Smooth muscle cell (in vitro differentiated cells): ENCODE measurements at regions not wholly inside any gene's neighbourhood (a gene's known extent, or its start where the extent isn't known, plus 50 kb on each side); places are given as distances from the start of the nearest gene placed in this dataset.
"Not testable (repeated sequence)": the region's sequence is repeated elsewhere in the genome, so short reads cannot be mapped to it uniquely, and the experiment has no call there.

Experiments used
- DNase-seq: peaks from one replicate; lab custom pipeline; 2025; ENCODE audit not compliant: unreplicated experiment; lab: John Stamatoyannopoulos, UW
- H2AFZ ChIP-seq: fragments of 200-600 bp; sonication (generic); 2 replicates; pipeline ENCODE4 v1.6.0; 2016; ENCODE audit warnings: antibody characterized with exemption, low read depth, mild to moderate bottlenecking
- H3F3A ChIP-seq: fragments of 200-600 bp; sonication (generic); 2 replicates; pipeline ENCODE4 v1.6.0; 2017; ENCODE audit warnings: antibody characterized with exemption, low read depth
- H3K27ac ChIP-seq: fragments of 200-600 bp; sonication (generic); 2 replicates; pipeline ENCODE4 v1.5.1; 2016; ENCODE audit warnings: low read depth, mild to moderate bottlenecking
- H3K27me3 ChIP-seq: fragments of 200-600 bp; sonication (generic); 2 replicates; pipeline ENCODE4 v1.6.1; 2016; ENCODE audit warnings: low read depth, mild to moderate bottlenecking
- H3K36me3 ChIP-seq: fragments of 200-600 bp; sonication (generic); 2 replicates; pipeline ENCODE4 v1.5.1; 2016; ENCODE audit warnings: low read depth
- H3K4me1 ChIP-seq: fragments of 200-600 bp; sonication (generic); 2 replicates; pipeline ENCODE4 v1.5.1; 2016; ENCODE audit warnings: low read depth
- H3K4me2 ChIP-seq: fragments of 200-600 bp; sonication (generic); 2 replicates; pipeline ENCODE4 v1.6.0; 2016; ENCODE audit warnings: mild to moderate bottlenecking
- H3K4me3 ChIP-seq: fragments of 200-600 bp; sonication (generic); 2 replicates; pipeline ENCODE4 v1.5.1; 2016; ENCODE audit warnings: mild to moderate bottlenecking
- H3K79me2 ChIP-seq: fragments of 200-600 bp; sonication (generic); 2 replicates; pipeline ENCODE4 v1.6.0; 2016; ENCODE audit warnings: low read depth, mild to moderate bottlenecking
- H3K9ac ChIP-seq: fragments of 200-600 bp; sonication (generic); 2 replicates; pipeline ENCODE4 v1.6.0; 2016; ENCODE audit warnings: low read depth
- H3K9me3 ChIP-seq: fragments of 200-600 bp; sonication (generic); replicated peaks from 2 replicates; pipeline ENCODE4 v1.5.1; 2016; ENCODE audit warnings: low read depth
- H4K20me1 ChIP-seq: fragments of 200-600 bp; sonication (generic); 2 replicates; pipeline ENCODE4 v1.6.0; 2016; ENCODE audit warnings: low read depth
- WGBS: methylation state at CpG from one replicate; pipeline ENCODE4 v1.1.7; 2016; ENCODE audit warnings: low lambda C conversion rate; 5-methylcytosine and 5-hydroxymethylcytosine counted together
- TF ChIP-seq, protein P1 (sequence below): fragments of 200-600 bp; sonication (generic); IDR thresholded peaks from 2 replicates; pipeline ENCODE4 v1.5.1; 2017; ENCODE audit warnings: borderline replicate concordance, mild to moderate bottlenecking, antibody characterized with exemption; ENCODE audit not compliant: insufficient read depth, poor library complexity, severe bottlenecking

DNA sequence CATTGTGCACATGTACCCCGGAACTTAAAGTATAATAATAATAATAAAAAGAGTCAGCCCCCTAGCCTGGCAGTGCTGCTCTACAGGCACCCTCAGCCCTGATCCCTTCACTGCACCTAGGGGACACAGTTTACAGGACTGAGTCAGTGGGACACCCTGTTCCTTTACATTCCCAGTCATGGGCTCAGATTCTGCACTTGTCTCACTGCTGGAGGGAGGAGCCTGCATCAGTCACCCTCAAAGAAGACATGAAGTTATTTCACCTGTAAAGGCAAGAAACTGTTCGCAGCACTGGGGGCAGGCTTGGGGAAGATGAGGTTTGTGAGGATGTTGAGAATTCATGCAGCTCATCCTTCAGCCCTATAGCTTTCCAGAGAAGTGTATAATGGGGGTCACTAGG, 50.7 kb upstream of the VPREB1 start:
- DNase-seq, result no peak
- no peak overlapping the region for H2AFZ ChIP-seq
- H3F3A ChIP-seq, result no peaks in the 10 kb centered on the region
- no peak overlapping the region for H3K4me3 ChIP-seq
- H3K27ac ChIP-seq, result no peak overlapping the region
- no peaks in the 10 kb centered on the region for H3K79me2 ChIP-seq
- no peaks in the 10 kb centered on the region for H4K20me1 ChIP-seq
- H3K4me1 ChIP-seq, result no peaks in the 10 kb centered on the region
- TF ChIP-seq, protein P1, sequence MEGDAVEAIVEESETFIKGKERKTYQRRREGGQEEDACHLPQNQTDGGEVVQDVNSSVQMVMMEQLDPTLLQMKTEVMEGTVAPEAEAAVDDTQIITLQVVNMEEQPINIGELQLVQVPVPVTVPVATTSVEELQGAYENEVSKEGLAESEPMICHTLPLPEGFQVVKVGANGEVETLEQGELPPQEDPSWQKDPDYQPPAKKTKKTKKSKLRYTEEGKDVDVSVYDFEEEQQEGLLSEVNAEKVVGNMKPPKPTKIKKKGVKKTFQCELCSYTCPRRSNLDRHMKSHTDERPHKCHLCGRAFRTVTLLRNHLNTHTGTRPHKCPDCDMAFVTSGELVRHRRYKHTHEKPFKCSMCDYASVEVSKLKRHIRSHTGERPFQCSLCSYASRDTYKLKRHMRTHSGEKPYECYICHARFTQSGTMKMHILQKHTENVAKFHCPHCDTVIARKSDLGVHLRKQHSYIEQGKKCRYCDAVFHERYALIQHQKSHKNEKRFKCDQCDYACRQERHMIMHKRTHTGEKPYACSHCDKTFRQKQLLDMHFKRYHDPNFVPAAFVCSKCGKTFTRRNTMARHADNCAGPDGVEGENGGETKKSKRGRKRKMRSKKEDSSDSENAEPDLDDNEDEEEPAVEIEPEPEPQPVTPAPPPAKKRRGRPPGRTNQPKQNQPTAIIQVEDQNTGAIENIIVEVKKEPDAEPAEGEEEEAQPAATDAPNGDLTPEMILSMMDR, result no peak
- no peak overlapping the region for H3K9ac ChIP-seq
- peaks cover 52% of the 10 kb centered on the region for H3K27me3 ChIP-seq
- no peak overlapping the region for H3K4me2 ChIP-seq
- H3K36me3 ChIP-seq, result no peaks in the 10 kb centered on the region
- H3K9me3 ChIP-seq, result no peaks in the 10 kb centered on the region
- WGBS, result 76% methylated on average over 2 of the region's 2 CpGs

DNA sequence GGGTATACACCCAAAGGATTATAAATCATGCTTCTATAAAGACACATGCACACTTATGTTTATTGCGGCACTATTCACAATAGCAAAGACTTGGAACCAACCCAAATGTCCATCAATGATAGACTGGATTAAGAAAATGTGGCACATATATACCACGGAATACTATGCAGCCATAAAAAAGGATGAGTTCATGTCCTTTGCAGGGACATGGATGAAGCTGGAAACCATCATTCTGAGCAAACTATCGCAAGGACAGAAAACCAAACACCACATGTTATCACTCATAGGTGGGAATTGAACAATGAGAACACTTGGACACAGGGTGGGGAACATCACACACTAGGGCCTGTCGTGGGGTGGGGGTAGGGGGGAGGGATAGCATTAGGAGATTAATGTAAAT, 51.1 kb upstream of the VPREB1 start:
- H3K4me3 ChIP-seq, result not testable (repeated sequence)
- 62% methylated on average over 3 of the region's 4 CpGs for WGBS

GRCh38 chr22:22193006-22193405, 51.6 kb upstream of the VPREB1 start:
- H3K9me3 ChIP-seq, H4K20me1 ChIP-seq, DNase-seq, H3K27ac ChIP-seq, H3K36me3 ChIP-seq, H2AFZ ChIP-seq, H3K79me2 ChIP-seq, H3K9ac ChIP-seq, H3K4me1 ChIP-seq, H3K4me2 ChIP-seq, H3K4me3 ChIP-seq, H3F3A ChIP-seq: not testable (repeated sequence)
- WGBS, result 51% methylated on average over 4 of the region's 4 CpGs
- peaks cover 44% of the 10 kb centered on the region for H3K27me3 ChIP-seq

More for the DNA sequence above, 51.1 kb upstream of the VPREB1 start:
- not testable (repeated sequence) for H3K79me2 ChIP-seq, H2AFZ ChIP-seq, H3K9me3 ChIP-seq, H3K4me2 ChIP-seq, H3K9ac ChIP-seq, H3K27ac ChIP-seq, H3F3A ChIP-seq, H3K4me1 ChIP-seq, H4K20me1 ChIP-seq, H3K36me3 ChIP-seq, DNase-seq
- H3K27me3 ChIP-seq, result peaks cover 48% of the 10 kb centered on the region

DNA sequence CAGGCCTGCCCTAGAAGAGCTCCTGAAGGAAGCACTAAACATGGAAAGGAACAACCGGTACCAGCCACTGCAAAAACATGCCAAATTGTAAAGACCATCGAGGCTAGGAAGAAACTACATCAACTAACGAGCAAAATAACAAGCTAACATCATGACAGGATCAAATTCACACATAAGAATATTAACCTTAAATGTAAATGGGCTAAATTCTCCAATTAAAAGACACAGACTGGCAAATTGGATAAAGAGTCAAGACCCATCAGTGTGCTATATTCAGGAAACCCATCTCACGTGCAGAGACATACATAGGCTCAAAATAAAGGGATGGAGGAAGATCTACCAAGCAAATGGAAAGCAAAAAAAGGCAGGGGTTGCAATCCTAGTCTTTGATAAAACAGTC, 54.8 kb upstream of the VPREB1 start:
- 49% methylated on average over 4 of the region's 4 CpGs for WGBS
- not testable (repeated sequence) for H3K27ac ChIP-seq, DNase-seq

GRCh38 chr22:22187863-22188262, 56.7 kb upstream of the VPREB1 start:
- not testable (repeated sequence) for H3K4me2 ChIP-seq, H3K9me3 ChIP-seq, H3K9ac ChIP-seq, H3K36me3 ChIP-seq, H3K79me2 ChIP-seq, H2AFZ ChIP-seq, H3K27ac ChIP-seq, H4K20me1 ChIP-seq, H3K4me3 ChIP-seq, H3K4me1 ChIP-seq, H3F3A ChIP-seq, DNase-seq
- peaks cover 62% of the 10 kb centered on the region for H3K27me3 ChIP-seq
- WGBS, result 85% methylated on average over 11 of the region's 11 CpGs

More for the DNA sequence above, 54.8 kb upstream of the VPREB1 start:
- not testable (repeated sequence) for H3K9me3 ChIP-seq, H4K20me1 ChIP-seq, H3K4me3 ChIP-seq, H3K4me1 ChIP-seq, H3K36me3 ChIP-seq, H2AFZ ChIP-seq, H3F3A ChIP-seq, H3K79me2 ChIP-seq, H3K4me2 ChIP-seq, H3K9ac ChIP-seq
- peaks cover 49% of the 10 kb centered on the region for H3K27me3 ChIP-seq

GRCh38 chr22:22187299-22187698, 57.3 kb upstream of the VPREB1 start:
- Histone ChIP-seq H4K20me1 (no peaks in the 10 kb centered on the region), H3K36me3 (no peaks in the 10 kb centered on the region), H3K4me3 (no peak overlapping the region), H3K4me2 (no peak overlapping the region), H3K4me1 (no peaks in the 10 kb centered on the region), H3F3A (no peaks in the 10 kb centered on the region), H3K27me3 (peaks cover 67% of the 10 kb centered on the region), H3K79me2 (no peaks in the 10 kb centered on the region), H3K9ac (no peak overlapping the region), H3K9me3 (no peaks in the 10 kb centered on the region), H2AFZ (no peak overlapping the region), H3K27ac (no peak overlapping the region)
- DNase-seq, result no peak
- TF ChIP-seq, protein P1, result no peak
- WGBS, result 55% methylated on average over 3 of the region's 3 CpGs
